ENCODE measurements at regions not wholly inside any gene's neighbourhood (a gene's known extent, or its start where the extent isn't known, plus 50 kb on each side); places are given as distances from the start of the nearest gene placed in this dataset.
"Not testable (repeated sequence)": the region's sequence is repeated elsewhere in the genome, so short reads cannot be mapped to it uniquely, and the experiment has no call there.

DNA sequence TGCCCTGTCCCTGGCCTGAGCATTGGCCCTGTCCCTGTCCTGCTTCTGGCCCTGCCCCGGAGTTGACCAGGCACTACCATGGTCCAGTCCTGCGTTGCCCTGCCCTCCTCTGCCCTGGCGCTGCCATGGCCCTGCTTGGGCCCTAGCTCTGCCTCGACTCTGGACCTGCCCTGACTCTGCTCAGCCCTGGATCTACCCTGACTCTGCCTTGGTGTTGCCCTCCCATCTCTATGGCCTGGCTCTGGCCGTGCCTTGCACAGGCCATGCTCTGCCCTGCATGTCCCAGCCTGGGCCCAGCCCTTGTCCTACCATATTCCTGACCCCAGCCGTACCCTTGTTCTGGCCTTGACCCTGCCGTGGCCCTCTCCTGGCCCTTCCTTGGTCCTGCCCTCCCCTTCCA is 235.7 kb downstream of the GOLGA6L6 start:
- not testable (repeated sequence) for DNase-seq

DNA sequence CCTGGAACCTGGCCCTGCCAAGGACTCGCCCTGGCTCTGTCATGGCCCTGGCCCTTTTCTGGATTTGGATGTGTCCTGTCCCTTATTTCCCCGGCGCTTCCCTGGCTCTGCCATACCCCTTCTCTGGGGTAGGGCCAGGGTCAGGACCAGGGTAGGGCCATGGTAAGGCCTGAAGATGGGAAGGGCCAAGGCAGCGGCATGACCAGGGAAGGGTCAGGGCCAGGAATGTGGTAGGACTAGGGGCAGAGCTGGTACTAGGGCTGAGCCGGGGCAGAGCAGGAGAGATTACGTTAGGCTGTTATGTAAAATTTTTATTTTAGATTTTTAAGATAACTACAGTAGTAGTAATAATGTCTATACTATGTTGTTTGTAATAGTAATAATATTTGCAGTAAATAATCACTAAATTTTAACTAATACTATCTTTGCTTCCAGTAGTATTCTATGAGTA is 236.6 kb downstream of the GOLGA6L6 start:
- DNase-seq = not testable (repeated sequence)

DNA sequence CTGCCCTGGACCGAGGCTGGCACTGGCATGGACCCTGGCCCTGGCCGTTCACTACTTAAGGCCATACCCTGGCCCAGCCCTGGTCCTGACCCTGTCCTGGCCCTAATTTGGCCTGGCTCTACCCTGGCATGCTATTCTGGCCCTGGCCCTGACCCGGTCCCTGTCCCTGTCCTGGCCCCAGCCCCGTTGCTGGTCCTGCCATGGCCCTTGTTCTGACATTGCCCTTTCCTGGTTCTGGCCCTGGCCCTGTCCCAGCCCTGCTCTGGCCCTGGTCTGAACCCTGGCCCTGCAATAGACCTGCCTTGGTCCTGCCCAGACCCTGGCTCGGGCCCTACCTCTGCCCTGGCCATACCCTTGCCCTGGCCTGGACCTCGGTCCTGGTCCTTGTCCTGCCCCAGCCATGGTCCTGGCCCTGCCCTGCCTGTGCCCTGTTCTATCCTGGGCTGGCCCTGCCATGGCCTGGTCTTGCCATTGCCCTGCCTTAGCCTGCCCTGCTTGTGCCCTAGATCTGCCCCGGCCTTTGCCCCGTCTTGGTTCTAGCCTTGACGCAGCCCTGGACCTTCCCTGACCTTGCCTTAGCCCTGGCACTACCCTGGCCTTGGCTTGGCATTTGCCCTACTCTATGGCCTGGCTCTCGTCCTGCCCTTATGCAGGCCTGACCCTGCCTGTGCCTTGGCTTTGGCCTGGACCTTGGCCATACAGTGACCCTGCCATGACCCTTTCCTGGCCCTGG is 237.2 kb downstream of the GOLGA6L6 start:
- DNase-seq = not testable (repeated sequence)

- DNase-seq = not testable (repeated sequence)
These were observed 238.1 kb downstream of the GOLGA6L6 start for GRCh38 chr15:20303248-20304171.

- not testable (repeated sequence) for DNase-seq
These were observed 239.2 kb downstream of the GOLGA6L6 start for GRCh38 chr15:20302141-20303069.

GRCh38 chr15:20301471-20302081 is 240.0 kb downstream of the GOLGA6L6 start:
- DNase-seq = not testable (repeated sequence)

DNA sequence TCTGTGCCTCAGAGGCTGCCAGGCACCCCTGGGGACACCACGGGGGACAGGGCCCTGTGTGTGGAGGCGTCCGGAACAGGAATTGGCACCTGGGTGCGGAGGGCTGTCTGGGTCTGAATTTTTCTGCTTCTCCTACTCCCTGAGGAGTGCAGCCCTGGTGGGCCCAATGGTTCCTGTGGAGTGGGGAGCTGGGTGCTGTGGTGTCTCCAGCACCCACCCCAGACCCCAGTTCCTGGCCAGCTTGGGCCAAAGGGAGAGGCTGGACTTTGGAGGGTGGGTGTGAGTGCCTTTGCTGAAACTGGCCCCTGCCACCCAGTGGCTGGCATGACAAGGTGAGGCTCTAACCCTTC is 240.6 kb downstream of the GOLGA6L6 start:
- not testable (repeated sequence) for DNase-seq

DNA sequence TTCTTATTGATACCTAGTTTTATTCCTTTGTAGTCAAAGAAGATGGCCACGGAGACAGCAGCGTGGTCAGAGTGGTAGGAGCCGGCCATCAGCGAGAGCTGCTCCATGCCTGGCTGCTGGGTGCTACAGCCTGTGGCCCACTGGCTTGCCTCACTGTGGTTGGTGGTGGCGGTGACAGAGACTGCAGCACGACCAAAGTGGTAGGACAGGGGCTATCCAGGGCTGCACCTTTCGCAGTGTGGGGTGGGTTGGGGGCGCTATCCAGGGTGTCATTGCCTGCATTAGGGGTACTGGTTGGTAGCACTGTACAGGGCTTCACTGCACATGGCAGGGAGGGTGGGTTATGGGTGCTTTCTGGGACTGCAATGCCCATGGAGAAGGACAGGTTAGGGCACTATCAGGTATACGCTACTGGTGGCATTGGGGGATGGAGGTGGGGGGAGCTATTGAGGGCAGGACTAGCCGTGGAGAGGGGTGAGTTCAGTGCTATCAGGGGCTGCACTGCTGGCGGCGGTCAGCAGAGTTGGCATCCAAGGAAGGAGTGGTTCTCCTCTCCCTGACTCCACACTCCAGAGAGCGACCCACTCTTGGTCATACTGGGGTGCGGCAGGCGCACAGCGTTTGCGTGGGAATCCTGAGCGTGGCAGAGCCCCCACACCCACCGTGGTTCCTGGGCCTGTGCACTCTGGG is 241.1 kb downstream of the GOLGA6L6 start:
- DNase-seq = not testable (repeated sequence)

DNA sequence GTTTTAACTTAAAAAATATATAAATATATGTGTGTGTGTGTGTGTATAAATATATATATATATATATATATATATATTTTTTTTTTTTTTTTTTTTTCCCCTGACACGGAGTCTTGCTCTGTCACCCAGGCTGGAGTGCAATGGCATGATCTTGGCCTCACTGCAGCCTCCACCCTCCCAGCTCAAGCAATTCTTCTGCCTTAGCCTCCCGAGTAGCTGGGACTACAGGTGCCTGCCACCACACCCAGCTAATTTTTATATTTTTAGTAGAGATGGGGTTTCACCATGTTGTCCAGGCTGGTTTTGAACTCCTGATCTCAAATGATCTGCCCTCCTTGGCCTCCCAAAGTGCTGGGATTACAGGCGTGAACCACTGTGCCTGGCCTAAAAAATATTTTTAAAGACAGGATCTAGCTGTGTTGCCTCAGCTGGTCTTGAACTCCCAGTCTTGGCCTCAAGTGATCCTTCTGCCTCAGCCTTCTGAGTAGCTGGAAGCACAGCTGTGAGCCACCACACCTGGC is 243.9 kb downstream of the GOLGA6L6 start:
- DNase-seq = not testable (repeated sequence)

GRCh38 chr15:20296261-20296660 is 245.3 kb downstream of the GOLGA6L6 start:
- DNase-seq = not testable (repeated sequence)

GRCh38 chr15:20295238-20295811 is 246.3 kb downstream of the GOLGA6L6 start:
- no peak for DNase-seq

DNA sequence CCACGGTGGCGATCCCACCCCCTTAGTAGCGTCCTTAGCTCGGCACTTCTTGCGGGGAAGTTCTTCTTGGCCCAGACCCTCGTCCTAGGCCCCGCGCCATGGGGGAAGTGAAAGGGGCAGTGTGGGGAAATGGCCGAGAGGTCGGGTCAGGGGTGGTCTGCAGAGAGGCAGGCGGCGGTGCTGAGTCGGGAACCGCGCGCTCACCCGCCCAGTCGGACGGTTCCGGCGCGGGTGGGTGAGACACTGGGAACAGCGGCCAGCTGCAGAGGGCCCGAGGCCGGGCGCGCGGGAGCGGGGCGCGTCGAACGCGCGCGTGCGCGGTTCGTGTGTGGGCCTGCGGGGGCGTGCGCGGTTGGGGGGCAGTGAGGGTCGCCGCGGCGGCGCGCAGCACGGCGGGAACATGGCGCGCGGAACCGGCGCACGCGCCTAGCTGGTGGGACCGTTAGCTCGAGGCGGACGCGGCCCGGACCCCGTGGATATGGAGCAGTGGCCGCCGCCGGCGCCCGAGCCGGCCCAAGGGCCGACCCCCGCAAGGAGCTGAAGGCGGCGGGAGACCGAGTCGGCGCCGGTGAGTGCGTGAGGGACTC is 246.9 kb downstream of the GOLGA6L6 start:
- no peak for DNase-seq

DNA sequence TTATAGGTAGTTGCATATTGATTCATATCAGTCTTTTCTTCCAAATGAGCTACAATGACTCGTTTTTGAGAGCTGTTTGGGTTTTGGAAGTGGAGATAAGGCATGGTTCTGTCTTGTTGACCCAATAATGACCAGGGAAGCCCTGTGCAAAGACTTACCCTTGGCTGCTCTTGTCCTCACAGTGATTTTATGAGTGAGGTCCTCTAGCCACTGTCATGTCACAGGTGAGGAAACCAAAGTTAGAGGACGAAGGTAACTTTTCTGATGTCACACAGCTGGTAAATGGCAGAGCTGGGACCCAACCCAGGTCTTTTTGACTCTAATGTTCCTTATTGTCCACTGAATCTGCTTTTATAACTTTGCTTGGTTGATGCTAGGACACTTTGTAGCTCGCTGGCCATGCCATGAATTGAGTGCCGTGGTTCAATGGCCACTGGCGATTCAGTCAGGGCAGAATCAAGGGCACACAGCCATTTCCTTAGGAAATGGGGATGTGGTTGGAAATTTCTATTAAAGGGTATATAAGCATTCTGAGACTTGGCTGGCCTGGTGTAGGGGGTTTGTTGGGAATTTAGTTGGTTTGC is 249.1 kb downstream of the GOLGA6L6 start:
- not testable (repeated sequence) for DNase-seq

GRCh38 chr15:20291616-20292015 is 250.0 kb downstream of the GOLGA6L6 start:
- DNase-seq = not testable (repeated sequence)

- DNase-seq = not testable (repeated sequence)
These were observed 251.0 kb downstream of the GOLGA6L6 start for GRCh38 chr15:20290606-20291005.

DNA sequence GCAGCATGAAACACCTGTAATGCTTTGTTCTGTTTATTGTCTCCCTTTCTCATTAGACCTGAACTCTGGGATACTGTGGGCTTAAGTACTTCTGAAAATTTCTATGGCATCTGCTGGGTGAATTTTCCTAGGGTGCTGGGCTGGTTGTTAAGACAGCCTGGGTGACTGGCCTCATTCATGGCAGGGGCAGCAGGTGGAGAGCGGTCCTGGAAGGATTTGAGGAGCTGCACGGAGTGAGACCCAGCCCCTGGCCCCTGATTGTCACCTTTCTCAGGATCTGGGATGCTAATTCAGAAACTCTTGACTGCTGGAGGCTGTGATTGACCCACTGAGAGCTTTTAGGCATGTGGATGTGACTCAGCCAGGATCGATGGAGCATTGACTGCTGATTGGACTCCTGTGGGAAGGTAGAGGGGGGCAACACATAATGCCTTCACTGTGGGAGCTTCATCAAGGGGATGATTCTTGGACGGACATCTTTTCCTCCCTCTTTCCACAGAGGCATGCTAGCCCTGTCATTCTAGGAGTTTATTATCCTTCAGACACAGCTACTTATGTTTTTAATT is 252.0 kb downstream of the GOLGA6L6 start:
- not testable (repeated sequence) for DNase-seq

DNA sequence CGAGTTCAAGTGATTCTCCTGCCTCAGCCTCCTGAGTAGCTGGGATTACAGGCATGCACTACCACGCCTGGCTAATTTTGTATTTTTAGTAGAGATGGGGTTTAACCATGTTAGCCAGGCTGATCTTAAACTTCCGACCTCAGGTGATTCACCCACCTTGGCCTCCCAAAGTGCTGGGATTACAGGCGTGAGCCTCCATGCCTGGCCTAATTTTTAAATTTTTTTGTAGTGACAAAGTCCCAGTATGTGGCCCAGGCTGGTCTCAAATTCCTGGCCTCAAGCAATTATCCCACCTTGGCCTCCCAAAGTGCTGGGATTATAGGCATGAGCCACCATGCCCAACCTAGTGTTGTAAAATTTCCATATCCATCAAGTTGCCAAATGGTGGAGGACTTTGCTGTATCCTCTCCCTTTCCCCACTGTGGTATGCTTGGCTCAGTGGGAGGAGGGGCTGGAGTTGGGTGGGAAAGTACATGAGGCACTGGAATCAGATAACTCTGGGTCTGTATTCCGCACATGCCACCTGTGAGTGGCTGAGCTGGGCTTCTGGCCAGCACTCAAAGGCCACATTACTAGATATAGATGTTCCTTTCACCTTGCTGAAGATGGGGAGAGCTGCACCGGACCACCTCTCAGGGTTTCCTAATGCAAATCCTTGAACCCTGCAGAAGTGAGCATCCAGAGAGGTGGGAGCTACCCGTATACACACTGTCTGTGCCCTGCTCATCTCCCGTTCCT is 252.6 kb downstream of the GOLGA6L6 start:
- DNase-seq = not testable (repeated sequence)

- not testable (repeated sequence) for DNase-seq
These were observed 255.0 kb downstream of the GOLGA6L6 start for GRCh38 chr15:20286559-20286958.
